HEK293T (cell line): ENCODE measurements at regions not wholly inside any gene's neighbourhood (a gene's known extent, or its start where the extent isn't known, plus 50 kb on each side); places are given as distances from the start of the nearest gene placed in this dataset.
"Not testable (repeated sequence)": the region's sequence is repeated elsewhere in the genome, so short reads cannot be mapped to it uniquely, and the experiment has no call there.

ENCODE experiments used
- CTCF ChIA-PET: fragments of 350-600 bp; formaldehyde crosslinking; extraction: SDS; loops from one replicate; lab custom pipeline; 2021; ENCODE audit warnings: antibody characterized with exemption, inconsistent platforms; lab: Yijun Ruan, JAX
- POLR2A ChIA-PET: fragments of 350-600 bp; formaldehyde crosslinking; extraction: SDS; loops from one replicate; lab custom pipeline; 2020; ENCODE audit warnings: antibody characterized with exemption, inconsistent platforms; lab: Yijun Ruan, JAX
- DNase-seq: peaks from one replicate; pipeline ENCODE4 v3.0.0; 2012; ENCODE audit warnings: mixed read lengths; ENCODE audit errors: extremely low spot score
- ARNT ChIP-seq: fragments of 450-650 bp; IDR thresholded peaks from 2 replicates; pipeline ENCODE4 v1.6.1; 2017; ENCODE audit warnings: mild to moderate bottlenecking
- BHLHE40 ChIP-seq: fragments of 450-650 bp; IDR thresholded peaks from 2 replicates; pipeline ENCODE4 v1.6.1; 2016; ENCODE audit warnings: mild to moderate bottlenecking, moderate library complexity, borderline replicate concordance
- ELF4 ChIP-seq: fragments of 450-650 bp; IDR thresholded peaks from 2 replicates; pipeline ENCODE4 v1.6.1; 2017; ENCODE audit warnings: antibody characterized with exemption
- FOXM1 ChIP-seq: fragments of 450-650 bp; IDR thresholded peaks from 2 replicates; pipeline ENCODE4 v1.6.1; 2017; ENCODE audit warnings: mild to moderate bottlenecking, borderline replicate concordance
- LEF1 ChIP-seq: fragments of 450-650 bp; IDR thresholded peaks from 2 replicates; pipeline ENCODE4 v1.6.1; 2017; ENCODE audit warnings: mild to moderate bottlenecking, borderline replicate concordance
- NFRKB ChIP-seq: fragments of 450-650 bp; IDR thresholded peaks from 2 replicates; pipeline ENCODE4 v1.6.1; 2016; ENCODE audit warnings: mild to moderate bottlenecking, moderate library complexity
- SP1 ChIP-seq: fragments of 450-650 bp; IDR thresholded peaks from 2 replicates; pipeline ENCODE4 v1.6.1; 2017
- SUZ12 ChIP-seq: fragments of 450-650 bp; IDR thresholded peaks from 2 replicates; pipeline ENCODE4 v1.6.1; 2016; ENCODE audit warnings: mild to moderate bottlenecking
- ZNF384 ChIP-seq: fragments of 450-650 bp; IDR thresholded peaks from 2 replicates; pipeline ENCODE4 v1.6.1; 2016

GRCh38 chr1:83471272-83471671 is 527.7 kb downstream of the TTLL7 start:
- POLR2A ChIA-PET, result not testable (repeated sequence)

GRCh38 chr1:83468336-83468735 is 530.6 kb downstream of the TTLL7 start:
- DNase-seq, POLR2A ChIA-PET, CTCF ChIA-PET: not testable (repeated sequence)

More at GRCh38 chr1:83471272-83471671, 527.7 kb downstream of the TTLL7 start:
- CTCF ChIA-PET, DNase-seq: not testable (repeated sequence)

GRCh38 chr1:83457735-83458248 is 541.1 kb downstream of the TTLL7 start:
- DNase-seq, POLR2A ChIA-PET, CTCF ChIA-PET: not testable (repeated sequence)

- CTCF ChIA-PET, DNase-seq, POLR2A ChIA-PET: not testable (repeated sequence)
Measured at GRCh38 chr1:83457281-83457680, 541.7 kb downstream of the TTLL7 start.

GRCh38 chr1:83455753-83456152 is 543.2 kb downstream of the TTLL7 start:
- POLR2A ChIA-PET, DNase-seq, CTCF ChIA-PET: not testable (repeated sequence)

GRCh38 chr1:83445873-83446272 is 553.1 kb downstream of the TTLL7 start:
- POLR2A ChIA-PET, CTCF ChIA-PET, DNase-seq: not testable (repeated sequence)

GRCh38 chr1:83442412-83442811 is 556.5 kb downstream of the TTLL7 start:
- DNase-seq, CTCF ChIA-PET, POLR2A ChIA-PET: not testable (repeated sequence)

GRCh38 chr1:83440586-83440985 is 558.3 kb downstream of the TTLL7 start:
- DNase-seq, CTCF ChIA-PET, POLR2A ChIA-PET: not testable (repeated sequence)

GRCh38 chr1:83440021-83440420 is 558.9 kb downstream of the TTLL7 start:
- POLR2A ChIA-PET, CTCF ChIA-PET, DNase-seq: not testable (repeated sequence)

- CTCF ChIA-PET, DNase-seq, POLR2A ChIA-PET: not testable (repeated sequence)
Measured at GRCh38 chr1:83438316-83438715, 560.6 kb downstream of the TTLL7 start.

GRCh38 chr1:83435336-83435735 is 563.6 kb downstream of the TTLL7 start:
- DNase-seq, POLR2A ChIA-PET, CTCF ChIA-PET: not testable (repeated sequence)

- CTCF ChIA-PET, POLR2A ChIA-PET, DNase-seq: not testable (repeated sequence)
Measured at GRCh38 chr1:83427566-83427965, 571.4 kb downstream of the TTLL7 start.

GRCh38 chr1:83423382-83423781 is 575.5 kb downstream of the TTLL7 start:
- DNase-seq, CTCF ChIA-PET, POLR2A ChIA-PET: not testable (repeated sequence)

- DNase-seq, result no peak
Measured at GRCh38 chr1:83418558-83418957, 580.4 kb downstream of the TTLL7 start.

GRCh38 chr1:83413839-83414107 is 585.2 kb downstream of the TTLL7 start:
- CTCF ChIA-PET, POLR2A ChIA-PET: not testable (repeated sequence)

More at GRCh38 chr1:83418558-83418957, 580.4 kb downstream of the TTLL7 start:
- TF ChIP-seq LEF1, result no peak
- TF ChIP-seq ARNT, result no peak
- TF ChIP-seq ZNF384, result no peak
- TF ChIP-seq FOXM1, result no peak
- TF ChIP-seq BHLHE40, result no peak
- TF ChIP-seq ELF4, result no peak
- no peak for TF ChIP-seq NFRKB
- TF ChIP-seq SUZ12, result no peak
- TF ChIP-seq SP1, result no peak
- ChIA-PET POLR2A (no interaction called here), CTCF (no interaction called here)

GRCh38 chr1:83410746-83411413 is 588.1 kb downstream of the TTLL7 start:
- CTCF ChIA-PET, DNase-seq, POLR2A ChIA-PET: not testable (repeated sequence)

More at GRCh38 chr1:83413839-83414107, 585.2 kb downstream of the TTLL7 start:
- not testable (repeated sequence) for DNase-seq

- POLR2A ChIA-PET, CTCF ChIA-PET, DNase-seq: not testable (repeated sequence)
Measured at GRCh38 chr1:83406693-83407371, 592.1 kb downstream of the TTLL7 start.
